ENCODE measurements at regions not wholly inside any gene's neighbourhood (a gene's known extent, or its start where the extent isn't known, plus 50 kb on each side); places are given as distances from the start of the nearest gene placed in this dataset.
A peak's percentile ranks its signal among the peaks of the same experiment; 100 is the strongest.

DNA sequence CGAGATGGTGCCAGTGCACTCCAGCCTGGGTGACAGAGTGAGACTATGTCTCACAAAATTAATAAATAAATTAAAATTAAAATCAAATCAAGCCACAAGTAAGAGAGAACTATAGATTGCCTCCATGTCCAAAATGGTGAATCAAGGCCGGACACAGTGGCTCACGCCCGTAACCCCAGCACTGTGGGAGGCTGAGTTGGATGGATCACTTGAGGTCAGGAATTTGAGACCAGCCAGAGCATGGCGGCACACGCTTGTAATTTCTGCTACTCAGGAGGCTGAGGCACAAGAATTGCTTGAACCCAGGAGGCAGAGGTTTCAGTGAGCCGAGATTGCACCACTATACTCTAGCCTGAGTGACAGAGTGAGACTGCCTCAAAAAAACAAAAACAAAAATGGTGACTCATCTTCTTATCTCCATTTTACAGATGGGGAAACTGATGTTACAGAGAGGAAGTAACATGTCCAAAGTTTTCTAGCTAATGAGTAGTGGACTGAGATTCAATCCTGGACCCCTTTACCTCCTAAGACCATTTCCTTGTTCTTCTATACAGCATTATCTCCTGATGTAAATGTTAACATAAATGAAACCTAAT, 99.0 kb upstream of the HNRNPU start (continued):
- TF ChIP-seq, protein P1, sequence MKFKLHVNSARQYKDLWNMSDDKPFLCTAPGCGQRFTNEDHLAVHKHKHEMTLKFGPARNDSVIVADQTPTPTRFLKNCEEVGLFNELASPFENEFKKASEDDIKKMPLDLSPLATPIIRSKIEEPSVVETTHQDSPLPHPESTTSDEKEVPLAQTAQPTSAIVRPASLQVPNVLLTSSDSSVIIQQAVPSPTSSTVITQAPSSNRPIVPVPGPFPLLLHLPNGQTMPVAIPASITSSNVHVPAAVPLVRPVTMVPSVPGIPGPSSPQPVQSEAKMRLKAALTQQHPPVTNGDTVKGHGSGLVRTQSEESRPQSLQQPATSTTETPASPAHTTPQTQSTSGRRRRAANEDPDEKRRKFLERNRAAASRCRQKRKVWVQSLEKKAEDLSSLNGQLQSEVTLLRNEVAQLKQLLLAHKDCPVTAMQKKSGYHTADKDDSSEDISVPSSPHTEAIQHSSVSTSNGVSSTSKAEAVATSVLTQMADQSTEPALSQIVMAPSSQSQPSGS (CRISPR knock-in tag; IDR thresholded peaks at IDR 0.05) = no peak
- peak; percentile 76; the same call in 1 of the 2 replicates for TF ChIP-seq SMARCC2 (IDR thresholded peaks at IDR 0.05; ENCODE audit: low read depth)
- TF ChIP-seq DPF2 (IDR thresholded peaks at IDR 0.05) = peak; percentile 94
- no peak for TF ChIP-seq ZNF707 (CRISPR knock-in tag; conservative IDR thresholded peaks at IDR 0.05)
- TF ChIP-seq, protein P2, sequence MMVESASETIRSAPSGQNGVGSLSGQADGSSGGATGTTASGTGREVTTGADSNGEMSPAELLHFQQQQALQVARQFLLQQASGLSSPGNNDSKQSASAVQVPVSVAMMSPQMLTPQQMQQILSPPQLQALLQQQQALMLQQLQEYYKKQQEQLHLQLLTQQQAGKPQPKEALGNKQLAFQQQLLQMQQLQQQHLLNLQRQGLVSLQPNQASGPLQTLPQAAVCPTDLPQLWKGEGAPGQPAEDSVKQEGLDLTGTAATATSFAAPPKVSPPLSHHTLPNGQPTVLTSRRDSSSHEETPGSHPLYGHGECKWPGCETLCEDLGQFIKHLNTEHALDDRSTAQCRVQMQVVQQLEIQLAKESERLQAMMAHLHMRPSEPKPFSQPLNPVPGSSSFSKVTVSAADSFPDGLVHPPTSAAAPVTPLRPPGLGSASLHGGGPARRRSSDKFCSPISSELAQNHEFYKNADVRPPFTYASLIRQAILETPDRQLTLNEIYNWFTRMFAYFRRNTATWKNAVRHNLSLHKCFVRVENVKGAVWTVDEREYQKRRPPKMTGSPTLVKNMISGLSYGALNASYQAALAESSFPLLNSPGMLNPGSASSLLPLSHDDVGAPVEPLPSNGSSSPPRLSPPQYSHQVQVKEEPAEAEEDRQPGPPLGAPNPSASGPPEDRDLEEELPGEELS (CRISPR knock-in tag; IDR thresholded peaks at IDR 0.05; ENCODE audit: borderline replicate concordance) = no peak
- no peak for TF ChIP-seq ZFX (CRISPR knock-in tag; IDR thresholded peaks at IDR 0.05)
- no peak for TF ChIP-seq NR4A1 (CRISPR knock-in tag; IDR thresholded peaks at IDR 0.05)
- no peak for TF ChIP-seq NR4A1 (tag; IDR thresholded peaks at IDR 0.05)
- TF ChIP-seq, protein P3, sequence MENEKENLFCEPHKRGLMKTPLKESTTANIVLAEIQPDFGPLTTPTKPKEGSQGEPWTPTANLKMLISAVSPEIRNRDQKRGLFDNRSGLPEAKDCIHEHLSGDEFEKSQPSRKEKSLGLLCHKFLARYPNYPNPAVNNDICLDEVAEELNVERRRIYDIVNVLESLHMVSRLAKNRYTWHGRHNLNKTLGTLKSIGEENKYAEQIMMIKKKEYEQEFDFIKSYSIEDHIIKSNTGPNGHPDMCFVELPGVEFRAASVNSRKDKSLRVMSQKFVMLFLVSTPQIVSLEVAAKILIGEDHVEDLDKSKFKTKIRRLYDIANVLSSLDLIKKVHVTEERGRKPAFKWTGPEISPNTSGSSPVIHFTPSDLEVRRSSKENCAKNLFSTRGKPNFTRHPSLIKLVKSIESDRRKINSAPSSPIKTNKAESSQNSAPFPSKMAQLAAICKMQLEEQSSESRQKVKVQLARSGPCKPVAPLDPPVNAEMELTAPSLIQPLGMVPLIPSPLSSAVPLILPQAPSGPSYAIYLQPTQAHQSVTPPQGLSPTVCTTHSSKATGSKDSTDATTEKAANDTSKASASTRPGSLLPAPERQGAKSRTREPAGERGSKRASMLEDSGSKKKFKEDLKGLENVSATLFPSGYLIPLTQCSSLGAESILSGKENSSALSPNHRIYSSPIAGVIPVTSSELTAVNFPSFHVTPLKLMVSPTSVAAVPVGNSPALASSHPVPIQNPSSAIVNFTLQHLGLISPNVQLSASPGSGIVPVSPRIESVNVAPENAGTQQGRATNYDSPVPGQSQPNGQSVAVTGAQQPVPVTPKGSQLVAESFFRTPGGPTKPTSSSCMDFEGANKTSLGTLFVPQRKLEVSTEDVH (IDR thresholded peaks at IDR 0.05; ENCODE audit: low read depth, partially characterized antibody) = no peak
- TF ChIP-seq, protein P4, sequence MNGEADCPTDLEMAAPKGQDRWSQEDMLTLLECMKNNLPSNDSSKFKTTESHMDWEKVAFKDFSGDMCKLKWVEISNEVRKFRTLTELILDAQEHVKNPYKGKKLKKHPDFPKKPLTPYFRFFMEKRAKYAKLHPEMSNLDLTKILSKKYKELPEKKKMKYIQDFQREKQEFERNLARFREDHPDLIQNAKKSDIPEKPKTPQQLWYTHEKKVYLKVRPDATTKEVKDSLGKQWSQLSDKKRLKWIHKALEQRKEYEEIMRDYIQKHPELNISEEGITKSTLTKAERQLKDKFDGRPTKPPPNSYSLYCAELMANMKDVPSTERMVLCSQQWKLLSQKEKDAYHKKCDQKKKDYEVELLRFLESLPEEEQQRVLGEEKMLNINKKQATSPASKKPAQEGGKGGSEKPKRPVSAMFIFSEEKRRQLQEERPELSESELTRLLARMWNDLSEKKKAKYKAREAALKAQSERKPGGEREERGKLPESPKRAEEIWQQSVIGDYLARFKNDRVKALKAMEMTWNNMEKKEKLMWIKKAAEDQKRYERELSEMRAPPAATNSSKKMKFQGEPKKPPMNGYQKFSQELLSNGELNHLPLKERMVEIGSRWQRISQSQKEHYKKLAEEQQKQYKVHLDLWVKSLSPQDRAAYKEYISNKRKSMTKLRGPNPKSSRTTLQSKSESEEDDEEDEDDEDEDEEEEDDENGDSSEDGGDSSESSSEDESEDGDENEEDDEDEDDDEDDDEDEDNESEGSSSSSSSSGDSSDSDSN (IDR thresholded peaks at IDR 0.05; ENCODE audit: borderline replicate concordance in 1 of 2, low read depth in 2 of 2, low read length in 2 of 2) = no peak
- peak; percentile 75 for TF ChIP-seq C11orf30 (IDR thresholded peaks at IDR 0.05; ENCODE audit: low read depth)
- TF ChIP-seq PHB2 (IDR thresholded peaks at IDR 0.05; ENCODE audit: low read depth) = no peak
- TF ChIP-seq ADNP (tag; IDR thresholded peaks at IDR 0.05) = peak; percentile 94
- no peak for TF ChIP-seq PCBP2 (IDR thresholded peaks at IDR 0.05; ENCODE audit: low read depth, low read length, poor library complexity, severe bottlenecking)
- TF ChIP-seq NEUROD1 (IDR thresholded peaks at IDR 0.05; ENCODE audit: borderline replicate concordance, low read depth, low read length, partially characterized antibody) = no peak
- peak; percentile 98 for TF ChIP-seq FOSL1 (tag; conservative IDR thresholded peaks at IDR 0.05)
- peak in 1 of 2 experiments; percentile 23; a peak in 1 of 4 replicates for TF ChIP-seq NRF1 (conservative IDR thresholded peaks at IDR 0.05 in 1 of 2, IDR thresholded peaks at IDR 0.05 in 1 of 2)
- no peak for TF ChIP-seq SREBF2 (CRISPR knock-in tag; IDR thresholded peaks at IDR 0.05)

Data from K562 (cell line).